Immature natural killer cell (primary cell): ENCODE measurements at regions not wholly inside any gene's neighbourhood (a gene's known extent, or its start where the extent isn't known, plus 50 kb on each side); places are given as distances from the start of the nearest gene placed in this dataset.

ENCODE experiments used
- DNase-seq, 3 donors: peaks; one replicate each; pipeline ENCODE4 v3.0.0; 2022; ENCODE audit warnings: mixed read lengths in 1 of 3
- H3K27ac Mint-ChIP-seq, 6 donors: one replicate each; pipeline ENCODE4 v1.8.0; 2020; ENCODE audit warnings: mixed read lengths in 6 of 6, mild to moderate bottlenecking in 5 of 6, inconsistent platforms in 4 of 6, moderate library complexity in 3 of 6
- H3K27me3 Mint-ChIP-seq, 3 donors: one replicate each; pipeline ENCODE4 v1.8.0; 2020 to 2021; ENCODE audit warnings: low read depth in 3 of 3, mild to moderate bottlenecking in 3 of 3, mixed read lengths in 3 of 3, moderate library complexity in 3 of 3, inconsistent platforms in 1 of 3
- H3K36me3 Mint-ChIP-seq, 3 donors: one replicate each; pipeline ENCODE4 v1.8.0; 2020; ENCODE audit warnings: mixed read lengths in 3 of 3, inconsistent platforms in 2 of 3, mild to moderate bottlenecking in 2 of 3
- H3K4me1 Mint-ChIP-seq, 2 donors: one replicate each; pipeline ENCODE4 v1.8.0; 2020; ENCODE audit warnings: inconsistent platforms in 2 of 2, mild to moderate bottlenecking in 2 of 2, mixed read lengths in 2 of 2, moderate library complexity in 1 of 2
- H3K4me3 Mint-ChIP-seq, 5 donors: one replicate each; pipeline ENCODE4 v1.8.0; 2020; ENCODE audit warnings: mild to moderate bottlenecking in 5 of 5, mixed read lengths in 5 of 5, inconsistent platforms in 3 of 5, moderate library complexity in 3 of 5
- H3K9me3 Mint-ChIP-seq, 6 donors: one replicate each; pipeline ENCODE4 v1.8.0; 2020; ENCODE audit warnings: mild to moderate bottlenecking in 6 of 6, mixed read lengths in 6 of 6, inconsistent platforms in 4 of 6, moderate library complexity in 3 of 6

GRCh38 chr7:94087664-94088352 lies 83.7 kb upstream of the BET1 start:
- Mint-ChIP-seq H3K4me1 (peaks cover 5 to 8% of the 10 kb centered on the region in 2 donors), H3K27ac (peak overlapping the region in 2 of 6 donors; percentile 9 to 47), H3K4me3 (peak overlapping the region; percentile 61 to 82 (median 80)), H3K9me3 (peaks cover 0 to 2% (median 0%) of the 10 kb centered on the region in 6 donors), H3K36me3 (no peaks in the 10 kb centered on the region), H3K27me3 (peaks cover 2 to 14% (median 4%) of the 10 kb centered on the region in 3 donors)
- peak; percentile 54 to 60 (median 58) for DNase-seq

GRCh38 chr7:94088560-94088959 lies 84.4 kb upstream of the BET1 start:
- H3K27me3 Mint-ChIP-seq: peaks cover 2 to 14% (median 4%) of the 10 kb centered on the region in 3 donors

GRCh38 chr7:94089806-94090205 lies 85.7 kb upstream of the BET1 start:
- Mint-ChIP-seq H3K4me1 (peaks cover 5 to 8% of the 10 kb centered on the region in 2 donors), H3K27ac (no peak overlapping the region), H3K27me3 (peaks cover 2 to 16% (median 4%) of the 10 kb centered on the region in 3 donors), H3K4me3 (no peak overlapping the region), H3K36me3 (no peaks in the 10 kb centered on the region), H3K9me3 (no peaks in the 10 kb centered on the region)
- no peak for DNase-seq

More at GRCh38 chr7:94088560-94088959, 84.4 kb upstream of the BET1 start:
- Mint-ChIP-seq H3K4me3 (no peak overlapping the region), H3K36me3 (no peaks in the 10 kb centered on the region), H3K27ac (no peak overlapping the region), H3K9me3 (peaks cover 0 to under 1% (median 0%) of the 10 kb centered on the region in 6 donors), H3K4me1 (peaks cover 5 to 8% of the 10 kb centered on the region in 2 donors)
- no peak for DNase-seq

GRCh38 chr7:94092980-94093379 lies 88.8 kb upstream of the BET1 start:
- no peak for DNase-seq
- Mint-ChIP-seq H3K27me3 (peaks cover 0 to 26% (median 2%) of the 10 kb centered on the region in 3 donors), H3K9me3 (no peaks in the 10 kb centered on the region), H3K27ac (no peak overlapping the region), H3K4me3 (no peak overlapping the region), H3K36me3 (no peaks in the 10 kb centered on the region), H3K4me1 (peaks cover 0 to under 1% of the 10 kb centered on the region in 2 donors)

GRCh38 chr7:94094298-94094697 lies 90.1 kb upstream of the BET1 start:
- H3K36me3 Mint-ChIP-seq: no peaks in the 10 kb centered on the region
- no peak for DNase-seq
- peaks cover 0 to 18% (median 2%) of the 10 kb centered on the region in 3 donors for H3K27me3 Mint-ChIP-seq
- H3K9me3 Mint-ChIP-seq: no peaks in the 10 kb centered on the region
- H3K4me3 Mint-ChIP-seq: no peak overlapping the region
- no peaks in the 10 kb centered on the region for H3K4me1 Mint-ChIP-seq
- no peak overlapping the region for H3K27ac Mint-ChIP-seq

- DNase-seq: no peak
- H3K27me3 Mint-ChIP-seq: peaks cover 0 to 14% (median 2%) of the 10 kb centered on the region in 3 donors
- H3K9me3 Mint-ChIP-seq: no peaks in the 10 kb centered on the region
- H3K4me3 Mint-ChIP-seq: no peak overlapping the region
- no peak overlapping the region for H3K27ac Mint-ChIP-seq
- H3K36me3 Mint-ChIP-seq: no peaks in the 10 kb centered on the region
- H3K4me1 Mint-ChIP-seq: no peaks in the 10 kb centered on the region
These were observed 91.3 kb upstream of the BET1 start for GRCh38 chr7:94095316-94096009.

GRCh38 chr7:94099679-94100078 lies 95.5 kb upstream of the BET1 start:
- DNase-seq: no peak
- Mint-ChIP-seq H3K4me1 (no peaks in the 10 kb centered on the region), H3K4me3 (no peak overlapping the region), H3K27me3 (peaks cover 1 to 10% (median 2%) of the 10 kb centered on the region in 3 donors), H3K9me3 (peaks cover 0 to 4% (median 0%) of the 10 kb centered on the region in 6 donors), H3K27ac (no peak overlapping the region), H3K36me3 (no peaks in the 10 kb centered on the region)

GRCh38 chr7:94100723-94101345 lies 96.7 kb upstream of the BET1 start:
- Mint-ChIP-seq H3K4me1 (no peaks in the 10 kb centered on the region), H3K4me3 (no peak overlapping the region), H3K27me3 (peaks cover 1 to 14% (median 2%) of the 10 kb centered on the region in 3 donors), H3K36me3 (no peaks in the 10 kb centered on the region), H3K27ac (no peak overlapping the region), H3K9me3 (peaks cover 0 to 4% (median 0%) of the 10 kb centered on the region in 6 donors)
- no peak for DNase-seq

- H3K4me1 Mint-ChIP-seq: no peaks in the 10 kb centered on the region
- no peaks in the 10 kb centered on the region for H3K36me3 Mint-ChIP-seq
- no peak overlapping the region for H3K27ac Mint-ChIP-seq
- no peak overlapping the region for H3K4me3 Mint-ChIP-seq
- peaks cover 2 to 4% (median 2%) of the 10 kb centered on the region in 3 donors for H3K27me3 Mint-ChIP-seq
- DNase-seq: no peak
- peaks cover 0 to 4% (median 0%) of the 10 kb centered on the region in 6 donors for H3K9me3 Mint-ChIP-seq
These were observed 100.1 kb upstream of the BET1 start for GRCh38 chr7:94104301-94104700.

- no peak overlapping the region for H3K4me3 Mint-ChIP-seq
- peaks cover 1 to 4% (median 3%) of the 10 kb centered on the region in 3 donors for H3K27me3 Mint-ChIP-seq
- peaks cover 0 to 3% (median 0%) of the 10 kb centered on the region in 6 donors for H3K9me3 Mint-ChIP-seq
- no peaks in the 10 kb centered on the region for H3K36me3 Mint-ChIP-seq
- DNase-seq: no peak
- no peaks in the 10 kb centered on the region for H3K4me1 Mint-ChIP-seq
- no peak overlapping the region for H3K27ac Mint-ChIP-seq
These were observed 105.4 kb upstream of the BET1 start for GRCh38 chr7:94109556-94109955.

GRCh38 chr7:94111009-94111408 lies 106.9 kb upstream of the BET1 start:
- H3K4me1 Mint-ChIP-seq: no peaks in the 10 kb centered on the region
- no peak for DNase-seq
- H3K4me3 Mint-ChIP-seq: no peak overlapping the region
- peaks cover 0 to 3% (median 0%) of the 10 kb centered on the region in 6 donors for H3K9me3 Mint-ChIP-seq
- no peaks in the 10 kb centered on the region for H3K36me3 Mint-ChIP-seq
- H3K27ac Mint-ChIP-seq: no peak overlapping the region
- peaks cover 0 to 3% (median 1%) of the 10 kb centered on the region in 3 donors for H3K27me3 Mint-ChIP-seq

GRCh38 chr7:94115316-94115715 lies 111.2 kb upstream of the BET1 start:
- no peak overlapping the region for H3K27ac Mint-ChIP-seq

GRCh38 chr7:94123136-94123535 lies 119.0 kb upstream of the BET1 start:
- H3K9me3 Mint-ChIP-seq: peaks cover 0 to 2% (median 0%) of the 10 kb centered on the region in 6 donors
- no peak for DNase-seq
- no peak overlapping the region for H3K27ac Mint-ChIP-seq
- peaks cover 0 to 2% (median 1%) of the 10 kb centered on the region in 3 donors for H3K27me3 Mint-ChIP-seq
- no peak overlapping the region for H3K4me3 Mint-ChIP-seq
- no peaks in the 10 kb centered on the region for H3K4me1 Mint-ChIP-seq
- H3K36me3 Mint-ChIP-seq: no peaks in the 10 kb centered on the region

More at GRCh38 chr7:94115316-94115715, 111.2 kb upstream of the BET1 start:
- Mint-ChIP-seq H3K4me1 (no peaks in the 10 kb centered on the region), H3K9me3 (peaks cover 0 to 3% (median 0%) of the 10 kb centered on the region in 6 donors), H3K4me3 (no peak overlapping the region), H3K36me3 (no peaks in the 10 kb centered on the region), H3K27me3 (peaks cover 0 to 3% (median 2%) of the 10 kb centered on the region in 3 donors)
- DNase-seq: no peak

- no peak for DNase-seq
- H3K36me3 Mint-ChIP-seq: peaks cover 0 to 4% (median 0%) of the 10 kb centered on the region in 3 donors
- H3K4me1 Mint-ChIP-seq: no peaks in the 10 kb centered on the region
- peaks cover 0 to 2% (median 0%) of the 10 kb centered on the region in 3 donors for H3K27me3 Mint-ChIP-seq
- H3K9me3 Mint-ChIP-seq: no peaks in the 10 kb centered on the region
- no peak overlapping the region for H3K4me3 Mint-ChIP-seq
- H3K27ac Mint-ChIP-seq: no peak overlapping the region
These were observed 122.9 kb upstream of the BET1 start for GRCh38 chr7:94127026-94127425.
